ENCODE measurements at regions not wholly inside any gene's neighbourhood (a gene's known extent, or its start where the extent isn't known, plus 50 kb on each side); places are given as distances from the start of the nearest gene placed in this dataset.

DNA sequence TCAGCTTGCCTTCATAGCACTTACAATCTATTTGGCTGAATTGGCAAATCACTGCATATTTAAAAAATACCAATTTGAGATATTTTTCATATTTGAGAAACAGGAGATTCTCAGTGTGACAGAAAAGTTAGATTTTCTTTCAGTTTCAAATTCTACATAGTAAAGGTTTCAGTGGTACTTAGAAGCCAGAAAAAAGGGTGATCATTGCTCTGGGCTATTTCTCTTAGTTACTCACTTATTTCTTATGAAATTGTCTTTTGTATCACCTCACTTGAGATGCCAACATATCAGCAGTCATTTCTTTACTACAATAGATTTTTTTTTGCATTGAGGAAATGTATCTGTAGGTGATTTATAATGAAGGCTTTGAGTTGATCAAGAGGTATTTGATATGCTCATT lies 478.2 kb downstream of the GATA3 start:
- Histone ChIP-seq H4K5ac (ENCODE audit: low read depth, low read length) (no peak overlapping the region), H2AK5ac (ENCODE audit: low read depth, low read length) (no peak overlapping the region), H4K91ac (ENCODE audit: insufficient read depth, low read depth, low read length) (no peak overlapping the region), H3K18ac (ENCODE audit: low read depth, low read length) (no peak overlapping the region), H3K4ac (ENCODE audit: low read depth, low read length) (no peak overlapping the region), H4K20me1 (ENCODE audit: insufficient read depth, low read length) (no peaks in the 10 kb centered on the region), H3K56ac (ENCODE audit: extremely low read depth, insufficient read depth, low read length) (no peak overlapping the region), H2BK20ac (ENCODE audit: low read depth, low read length) (no peak overlapping the region), H3K9me1 (ENCODE audit: insufficient read depth, low read length) (no peaks in the 10 kb centered on the region), H4K8ac (ENCODE audit: low read depth in 2 of 2, low read length in 2 of 2) (no peak overlapping the region), H2AK9ac (replicated peaks; ENCODE audit: low read depth, low read length, poor library complexity) (no peak overlapping the region), H3K4me2 (ENCODE audit: low read depth, low read length) (no peak overlapping the region), H3K27ac (ENCODE audit: insufficient read depth, low read length) (no peak overlapping the region), H3K27me3 (ENCODE audit: control insufficient read depth, insufficient read depth, low read length) (no peaks in the 10 kb centered on the region), H3K14ac (replicated peaks; ENCODE audit: low read depth, low read length) (no peak overlapping the region), H2BK120ac (ENCODE audit: low read depth, low read length) (no peak overlapping the region), H3K9ac (ENCODE audit: low read depth, low read length) (no peak overlapping the region), H2BK5ac (ENCODE audit: low read depth, low read length, poor library complexity, severe bottlenecking) (no peak overlapping the region), H2AFZ (replicated peaks; ENCODE audit: low read length, poor library complexity) (no peak overlapping the region), H3K79me1 (ENCODE audit: low read depth in 1 of 2, low read length in 2 of 2) (no peaks in the 10 kb centered on the region), H3K36me3 (ENCODE audit: control insufficient read depth, insufficient read depth, low read length) (no peaks in the 10 kb centered on the region), H3K4me3 (ENCODE audit: insufficient read depth, low read depth, low read length) (no peak overlapping the region), H2BK15ac (ENCODE audit: low read depth, low read length) (no peak overlapping the region), H3K9me3 (ENCODE audit: control insufficient read depth, insufficient read depth, low read length) (peaks cover 9% of the 10 kb centered on the region), H3K23ac (ENCODE audit: low read depth, low read length) (no peak overlapping the region), H3K4me1 (ENCODE audit: control insufficient read depth, insufficient read depth, low read length) (no peaks in the 10 kb centered on the region)
- POLR2A ChIA-PET (ENCODE audit: unreplicated experiment), result no interaction called here
- TF ChIP-seq MAZ (IDR thresholded peaks at IDR 0.05; ENCODE audit: borderline replicate concordance, low read depth, low read length), result no peak
- no peak for TF ChIP-seq BHLHE40 (IDR thresholded peaks at IDR 0.05; ENCODE audit: low read depth, low read length)
- no peak for TF ChIP-seq MAFK (IDR thresholded peaks at IDR 0.05; ENCODE audit: low read depth, low read length)
- TF ChIP-seq CHD1 (IDR thresholded peaks at IDR 0.05; ENCODE audit: low read depth, low read length), result no peak
- TF ChIP-seq, protein P1, sequence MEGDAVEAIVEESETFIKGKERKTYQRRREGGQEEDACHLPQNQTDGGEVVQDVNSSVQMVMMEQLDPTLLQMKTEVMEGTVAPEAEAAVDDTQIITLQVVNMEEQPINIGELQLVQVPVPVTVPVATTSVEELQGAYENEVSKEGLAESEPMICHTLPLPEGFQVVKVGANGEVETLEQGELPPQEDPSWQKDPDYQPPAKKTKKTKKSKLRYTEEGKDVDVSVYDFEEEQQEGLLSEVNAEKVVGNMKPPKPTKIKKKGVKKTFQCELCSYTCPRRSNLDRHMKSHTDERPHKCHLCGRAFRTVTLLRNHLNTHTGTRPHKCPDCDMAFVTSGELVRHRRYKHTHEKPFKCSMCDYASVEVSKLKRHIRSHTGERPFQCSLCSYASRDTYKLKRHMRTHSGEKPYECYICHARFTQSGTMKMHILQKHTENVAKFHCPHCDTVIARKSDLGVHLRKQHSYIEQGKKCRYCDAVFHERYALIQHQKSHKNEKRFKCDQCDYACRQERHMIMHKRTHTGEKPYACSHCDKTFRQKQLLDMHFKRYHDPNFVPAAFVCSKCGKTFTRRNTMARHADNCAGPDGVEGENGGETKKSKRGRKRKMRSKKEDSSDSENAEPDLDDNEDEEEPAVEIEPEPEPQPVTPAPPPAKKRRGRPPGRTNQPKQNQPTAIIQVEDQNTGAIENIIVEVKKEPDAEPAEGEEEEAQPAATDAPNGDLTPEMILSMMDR (conservative IDR thresholded peaks at IDR 0.05; ENCODE audit: low read depth, low read length), result no peak
- no peak for TF ChIP-seq NFE2L2 (IDR thresholded peaks at IDR 0.05; ENCODE audit: low read depth, low read length)
- no peak for TF ChIP-seq RAD21 (IDR thresholded peaks at IDR 0.05; ENCODE audit: low read length)
- no peak for TF ChIP-seq CEBPB (IDR thresholded peaks at IDR 0.05; ENCODE audit: low read depth, low read length)
- no peak for TF ChIP-seq FOS (IDR thresholded peaks at IDR 0.05; ENCODE audit: low read depth, low read length)
- no peak for TF ChIP-seq POLR2A (IDR thresholded peaks at IDR 0.05; ENCODE audit: low read depth, low read length)
- TF ChIP-seq, protein P2, sequence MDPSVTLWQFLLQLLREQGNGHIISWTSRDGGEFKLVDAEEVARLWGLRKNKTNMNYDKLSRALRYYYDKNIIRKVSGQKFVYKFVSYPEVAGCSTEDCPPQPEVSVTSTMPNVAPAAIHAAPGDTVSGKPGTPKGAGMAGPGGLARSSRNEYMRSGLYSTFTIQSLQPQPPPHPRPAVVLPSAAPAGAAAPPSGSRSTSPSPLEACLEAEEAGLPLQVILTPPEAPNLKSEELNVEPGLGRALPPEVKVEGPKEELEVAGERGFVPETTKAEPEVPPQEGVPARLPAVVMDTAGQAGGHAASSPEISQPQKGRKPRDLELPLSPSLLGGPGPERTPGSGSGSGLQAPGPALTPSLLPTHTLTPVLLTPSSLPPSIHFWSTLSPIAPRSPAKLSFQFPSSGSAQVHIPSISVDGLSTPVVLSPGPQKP (IDR thresholded peaks at IDR 0.05; ENCODE audit: borderline replicate concordance, low read depth, low read length), result no peak
- no TSS peak for BruUV-seq (replicated peaks)
- CTCF ChIA-PET, result no interaction called here
- in situ Hi-C loops (cut with MboI; ENCODE audit: low sequenced_read_pairs) (no loop called here), intact Hi-C loops (cut with micrococcal nuclease) (no loop called here), dilution Hi-C loops (cut with HindIII; ENCODE audit: low sequenced_read_pairs, unreplicated experiment) (no loop called here)
- ATAC-seq (ENCODE audit: low read depth) (no peak), DNase-seq (no peak)

All from IMR-90 (cell line).